AML-193 (cell line): ENCODE measurements at regions not wholly inside any gene's neighbourhood (a gene's known extent, or its start where the extent isn't known, plus 50 kb on each side); places are given as distances from the start of the nearest gene placed in this dataset.

Experiments used
- DNase-seq, 2 experiments: peaks; one replicate each; lab custom pipeline; 2025; lab: John Stamatoyannopoulos, UW

DNA sequence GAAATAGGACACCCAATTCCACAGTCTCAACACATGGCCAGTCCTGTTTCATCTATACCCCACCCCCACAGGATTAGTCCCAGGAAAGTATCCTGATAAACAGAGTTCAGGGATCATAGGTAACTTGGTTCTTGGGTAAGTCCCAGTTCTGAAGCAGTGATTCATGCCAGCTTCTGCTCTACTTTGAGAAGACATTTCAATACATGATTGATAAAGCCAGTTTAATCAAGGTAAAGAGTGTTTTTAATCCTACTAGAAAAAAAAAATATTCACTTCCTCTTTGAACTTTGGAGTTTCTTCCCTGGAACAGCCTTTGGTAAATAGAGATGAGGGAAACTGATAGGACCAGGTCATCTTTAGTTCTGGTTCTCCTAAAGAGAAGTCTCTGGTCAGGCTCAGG lies 142.4 kb downstream of the TLR5 start:
- no peak for DNase-seq

DNA sequence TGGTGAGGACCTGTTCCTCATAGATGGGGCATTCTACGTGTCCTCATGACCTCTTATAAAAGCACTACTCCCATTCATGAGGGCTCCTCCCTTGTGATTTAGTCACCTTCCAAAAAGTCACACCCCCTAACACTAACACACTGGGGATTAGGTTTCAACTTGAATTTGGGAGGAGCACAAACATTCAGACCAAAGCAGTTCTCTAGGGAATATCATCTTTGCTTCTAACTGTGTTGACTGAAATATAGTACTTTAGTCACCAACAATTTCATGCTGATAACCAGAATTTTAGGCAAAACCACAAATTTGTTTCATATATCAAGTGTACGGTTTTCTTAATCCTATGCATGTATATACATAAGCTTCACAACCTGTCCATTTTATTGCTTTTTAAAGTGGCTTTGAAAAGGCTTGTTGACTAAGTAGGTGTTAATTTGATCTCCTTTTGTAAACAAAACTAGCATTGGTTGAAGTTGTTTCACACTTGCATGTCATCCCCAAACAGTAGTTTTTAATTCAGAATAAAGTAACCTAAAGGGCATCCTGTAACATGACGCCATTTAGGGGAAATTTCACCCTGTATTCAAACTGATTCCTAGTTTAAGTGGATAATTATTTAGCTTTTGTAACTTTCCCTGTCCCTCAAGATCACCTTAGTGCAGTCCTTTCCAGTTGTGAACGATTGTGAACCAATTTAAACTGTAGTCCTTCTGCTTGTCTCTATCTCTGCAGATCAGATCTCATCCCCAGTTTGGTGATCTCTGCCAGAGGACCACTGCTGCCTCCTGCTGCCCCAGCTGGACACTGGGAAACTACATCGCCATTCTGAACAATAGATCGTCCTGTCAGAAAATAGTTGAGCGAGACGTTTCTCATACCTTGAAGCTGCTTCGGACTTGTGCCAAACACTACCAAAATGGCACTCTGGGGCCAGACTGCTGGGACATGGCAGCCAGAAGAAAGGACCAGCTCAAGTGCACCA lies 141.1 kb downstream of the TLR5 start:
- no peak for DNase-seq

DNA sequence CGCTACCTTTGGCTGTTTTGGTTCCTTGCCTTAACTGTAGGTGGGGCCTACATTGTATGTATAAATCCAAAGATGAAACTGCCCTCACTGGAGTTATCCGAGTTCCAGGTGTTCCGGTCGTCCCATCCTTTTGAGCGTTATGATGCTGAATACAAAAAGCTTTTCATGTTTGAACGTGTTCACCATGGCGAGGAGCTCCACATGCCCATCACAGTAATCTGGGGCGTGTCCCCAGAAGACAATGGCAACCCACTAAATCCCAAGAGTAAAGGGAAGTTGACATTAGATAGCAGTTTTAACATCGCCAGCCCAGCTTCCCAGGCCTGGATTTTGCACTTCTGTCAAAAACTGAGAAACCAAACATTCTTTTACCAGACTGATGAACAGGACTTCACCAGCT lies 139.5 kb downstream of the TLR5 start:
- no peak for DNase-seq

DNA sequence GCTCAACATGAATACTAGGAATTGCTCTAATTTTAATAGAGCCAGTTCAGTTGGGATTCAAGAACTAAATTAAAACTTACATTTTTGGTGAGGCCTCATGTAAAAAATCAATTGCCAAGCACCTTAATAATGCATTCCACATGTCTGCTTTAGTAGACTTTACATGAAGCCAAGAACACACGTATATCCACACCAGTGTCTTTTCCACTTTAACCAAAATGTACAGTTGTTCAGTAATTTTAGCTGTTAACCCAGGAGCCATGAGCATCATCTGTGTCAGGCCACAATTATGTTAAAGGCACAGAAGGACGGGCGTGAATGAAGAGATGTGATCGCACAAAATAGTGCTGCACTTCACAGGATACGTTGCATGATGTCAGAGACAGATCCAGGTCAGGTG lies 136.7 kb downstream of the TLR5 start:
- DNase-seq = no peak

DNA sequence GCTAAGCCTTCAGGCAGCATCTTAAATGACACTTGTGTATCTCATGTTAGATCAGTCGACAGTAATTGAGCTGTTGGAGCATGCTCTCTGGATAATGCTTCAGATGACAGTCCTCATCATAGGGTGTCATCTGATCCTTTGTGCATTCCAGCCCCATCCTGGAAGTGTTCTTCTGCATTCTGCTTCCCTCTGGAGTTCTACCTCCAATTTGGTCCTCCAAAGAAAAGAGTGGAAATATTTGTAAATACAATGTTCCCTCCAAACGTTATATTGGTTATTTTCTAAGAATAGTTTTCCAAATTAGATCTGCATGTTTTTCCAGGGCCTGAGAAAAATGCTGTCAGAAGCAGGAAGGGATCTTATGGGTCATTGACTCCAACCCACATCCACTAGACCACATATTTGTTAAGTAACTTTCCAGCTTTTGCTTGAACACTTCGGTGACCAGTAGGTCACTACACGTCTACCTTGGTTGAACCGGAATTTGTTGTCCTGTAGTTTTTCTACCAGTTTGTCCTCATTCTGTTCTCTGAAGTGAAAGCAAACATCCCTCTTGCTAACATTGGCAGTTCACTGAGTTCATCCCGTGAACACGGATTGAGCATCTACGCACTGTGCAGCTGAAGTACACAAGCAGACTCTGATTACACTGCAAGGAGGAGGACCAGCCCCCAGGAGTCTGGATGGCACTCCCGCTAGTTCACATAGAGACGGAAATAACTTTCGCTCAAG lies 136.0 kb downstream of the TLR5 start:
- no peak for DNase-seq

DNA sequence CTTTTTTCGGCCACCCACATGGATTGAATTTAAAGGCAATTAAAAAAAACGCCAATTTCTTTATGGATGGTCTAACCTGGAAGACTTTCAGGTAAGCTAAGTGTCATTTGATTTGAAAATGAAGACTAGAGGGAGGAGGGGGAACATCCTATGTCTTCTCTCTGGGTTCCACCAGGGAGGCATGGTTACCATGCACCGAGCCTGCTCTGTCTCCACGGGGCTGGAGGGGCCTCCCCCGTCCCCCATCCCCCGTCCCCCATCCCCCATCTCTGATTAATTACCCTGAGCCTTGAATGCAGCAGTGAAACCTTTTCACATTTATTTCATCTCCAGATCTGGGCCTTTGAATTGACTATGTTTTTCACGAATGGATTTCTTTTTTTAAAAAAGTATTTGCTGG lies 135.1 kb downstream of the TLR5 start:
- DNase-seq = no peak

DNA sequence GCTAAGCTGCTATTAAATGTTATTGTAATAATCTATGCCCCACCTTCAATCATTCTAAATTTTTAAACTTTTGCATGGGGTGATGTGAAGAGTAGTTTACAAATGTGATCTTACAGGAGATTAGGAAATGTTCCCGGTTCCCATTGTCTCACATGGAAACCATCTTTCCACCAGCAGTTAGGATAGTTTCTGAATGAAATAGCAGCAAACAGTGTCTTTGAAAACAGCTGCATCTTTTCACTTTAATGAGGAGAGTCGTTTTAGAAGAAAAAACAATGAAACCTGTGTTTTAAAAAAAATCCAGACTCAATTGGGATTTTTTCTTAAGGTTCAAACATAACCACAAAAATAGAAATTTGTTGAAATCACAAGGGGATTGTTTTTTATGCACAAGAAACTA lies 134.2 kb downstream of the TLR5 start:
- DNase-seq = no peak

DNA sequence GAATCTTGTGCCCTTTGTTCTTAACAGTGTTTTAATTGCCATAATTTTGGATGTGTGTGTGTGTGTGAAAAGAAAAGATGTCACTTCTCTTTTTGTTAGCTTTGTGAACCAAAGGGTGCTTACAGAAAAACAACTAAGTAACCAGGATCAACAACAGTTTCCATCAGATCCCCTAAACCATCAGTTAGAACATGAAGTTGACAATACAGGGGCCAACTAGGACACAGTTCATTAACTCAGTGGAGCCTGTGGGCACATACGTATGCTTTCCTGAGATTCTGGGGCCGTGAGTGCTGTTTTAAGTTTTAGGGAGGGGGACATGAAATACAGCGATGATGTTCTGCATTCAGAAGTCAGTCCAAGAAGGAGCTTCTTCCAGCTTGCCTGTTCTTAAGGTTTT lies 133.6 kb downstream of the TLR5 start:
- DNase-seq = no peak

DNA sequence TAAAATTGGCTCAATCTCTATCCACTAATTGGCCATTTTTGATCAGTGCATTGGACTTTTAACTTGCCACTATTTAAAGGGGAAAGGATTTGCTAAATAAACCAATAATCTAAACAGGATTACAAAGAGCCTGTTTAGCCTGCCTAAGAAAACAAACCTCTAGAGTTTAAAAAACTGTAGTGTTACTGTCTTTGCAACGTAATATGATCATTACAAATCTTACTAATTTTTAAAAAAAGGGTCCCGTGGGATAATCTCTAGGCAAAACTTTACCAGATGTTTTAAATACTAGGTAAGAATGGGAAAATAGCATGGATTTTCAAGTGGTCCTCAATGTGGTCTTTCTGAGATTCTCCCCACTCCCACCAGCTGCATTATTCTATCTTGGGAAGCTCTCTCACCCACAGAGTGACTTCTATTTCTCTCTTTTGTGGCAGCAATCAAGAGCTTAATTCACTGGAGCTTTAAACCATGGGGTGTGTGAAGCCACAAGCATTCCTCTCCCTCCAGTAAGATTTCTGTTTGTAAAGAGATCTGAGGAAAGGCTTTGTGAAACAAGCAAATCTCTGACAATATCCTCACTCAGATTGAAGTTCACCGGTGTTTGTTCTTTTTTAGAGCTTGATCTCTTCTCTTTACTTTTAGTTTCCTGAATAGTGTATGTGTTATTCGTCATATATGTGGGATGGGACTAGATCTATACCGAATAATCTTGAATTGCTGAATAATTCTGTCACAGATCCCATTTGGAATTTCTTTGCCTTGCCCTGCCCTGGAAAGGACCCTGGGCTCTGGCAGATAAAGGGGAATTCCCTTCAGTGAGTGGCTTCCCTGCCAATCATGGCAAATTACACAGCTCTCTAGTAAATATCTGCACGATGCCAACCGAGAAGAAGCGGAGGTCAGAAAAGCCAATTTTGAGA lies 132.2 kb downstream of the TLR5 start:
- no peak for DNase-seq

DNA sequence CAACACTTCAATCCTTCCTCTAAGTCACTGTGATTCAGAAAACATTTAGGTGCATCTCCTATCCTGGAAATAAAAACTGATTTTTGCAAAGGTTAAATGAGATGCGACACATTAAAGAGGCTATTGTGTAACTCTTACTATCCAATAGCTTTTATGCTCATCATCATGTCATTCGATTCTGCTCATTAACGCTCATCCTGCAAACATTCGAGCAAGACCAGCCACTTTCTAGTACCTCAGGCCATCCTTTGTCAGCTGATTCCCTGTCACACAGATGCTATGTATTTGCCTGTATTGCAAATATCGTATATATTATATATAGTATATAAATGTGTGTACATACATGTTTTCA lies 131.6 kb downstream of the TLR5 start:
- DNase-seq = no peak

DNA sequence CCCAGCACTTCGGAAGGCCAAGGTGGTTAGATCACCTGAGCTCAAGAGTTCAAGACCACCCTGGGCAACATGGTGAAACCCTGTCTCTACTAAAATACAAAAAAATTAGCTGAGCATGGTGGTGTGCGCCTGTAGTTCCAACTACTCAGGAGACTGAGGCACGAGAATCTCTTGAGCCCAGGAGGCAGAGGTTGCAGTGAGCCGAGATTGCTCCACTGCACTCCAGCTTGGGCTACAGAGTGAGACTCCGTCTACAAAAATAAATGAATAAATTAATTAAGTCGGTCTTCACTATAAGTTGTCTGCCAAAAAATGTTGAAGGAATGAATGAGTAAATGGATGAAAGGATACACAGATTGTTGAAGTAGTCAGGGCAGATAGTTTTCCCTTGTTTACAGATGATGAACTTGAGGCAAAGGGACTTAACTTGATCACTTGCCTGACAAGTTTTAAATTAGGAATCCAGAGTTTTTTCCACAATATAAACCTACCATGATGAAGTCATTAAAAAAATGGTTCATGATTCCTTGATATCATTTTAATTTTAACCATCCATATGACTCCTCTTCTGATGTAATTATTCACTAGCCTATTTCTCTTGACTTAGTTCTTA lies 130.8 kb downstream of the TLR5 start:
- no peak for DNase-seq

DNA sequence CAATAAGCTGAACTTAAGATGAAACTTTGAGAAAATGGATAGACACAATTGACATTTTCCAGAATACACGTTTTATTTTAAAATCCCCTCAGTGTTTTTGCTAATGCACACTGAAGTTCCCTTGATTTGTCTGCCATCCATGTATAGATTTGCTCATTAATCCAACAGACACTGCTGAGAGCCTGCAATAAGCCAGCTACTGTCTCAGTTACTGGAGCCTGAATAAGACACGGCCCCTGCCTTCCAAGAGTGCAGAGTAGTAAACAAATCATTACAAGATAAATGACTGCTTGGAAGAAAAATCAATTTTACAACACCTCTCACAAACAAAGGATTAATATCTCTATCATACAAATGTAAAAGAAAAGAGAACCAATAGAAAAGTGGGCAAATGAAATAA lies 130.1 kb downstream of the TLR5 start:
- DNase-seq = no peak

DNA sequence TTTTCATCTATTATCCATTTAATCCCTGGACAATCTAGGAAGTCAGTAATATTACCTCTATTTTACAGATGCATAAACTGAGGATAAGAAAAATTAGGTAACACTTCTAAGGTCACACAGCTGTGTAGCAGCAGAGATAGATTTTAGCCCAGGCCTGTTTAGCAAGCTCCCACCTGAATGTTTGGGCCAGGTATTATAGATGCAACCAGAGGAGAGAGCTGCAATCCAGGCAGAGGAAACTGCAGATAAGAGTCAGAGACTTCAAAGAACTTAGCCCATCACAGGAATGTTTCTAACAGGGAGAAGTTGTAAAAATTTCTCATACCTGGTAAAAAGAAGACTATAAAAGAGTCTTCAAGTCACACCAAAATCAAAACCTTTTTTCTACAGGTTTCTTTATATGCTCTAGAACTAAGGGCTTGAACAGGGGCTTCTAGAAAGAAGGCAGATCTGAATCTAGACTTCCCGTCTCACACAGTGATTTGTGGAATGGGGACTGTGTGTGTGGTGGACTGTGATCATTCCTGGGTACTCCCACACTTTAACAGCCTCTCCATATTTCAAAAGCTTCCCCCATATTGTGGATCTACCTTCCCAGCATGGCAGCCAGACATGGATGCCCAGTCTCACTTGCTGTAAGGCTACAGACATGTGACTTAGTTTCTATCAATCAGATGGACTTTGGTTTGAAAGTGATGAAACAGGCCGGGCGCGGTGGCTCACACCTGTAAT lies 128.7 kb downstream of the TLR5 start:
- DNase-seq = no peak

DNA sequence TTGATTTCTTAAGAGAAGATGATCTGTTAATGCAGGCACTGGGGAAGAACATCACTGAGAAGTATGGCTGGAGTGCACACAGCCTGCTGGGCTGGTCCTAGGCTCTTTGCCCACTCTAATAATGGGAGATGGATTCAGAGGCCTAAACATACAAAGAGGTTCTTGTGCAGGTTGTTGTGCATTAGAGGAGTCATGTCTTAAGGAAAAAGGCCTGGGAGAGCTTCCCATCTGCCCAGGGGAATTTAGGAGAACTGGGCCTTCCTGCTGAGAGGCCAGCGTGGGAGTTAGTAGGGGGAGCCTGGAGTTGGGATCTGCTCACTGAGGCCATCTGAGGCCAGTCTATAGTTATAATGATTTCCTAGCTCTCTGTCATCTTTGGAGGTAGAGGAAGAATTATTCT lies 126.7 kb downstream of the TLR5 start:
- no peak for DNase-seq

DNA sequence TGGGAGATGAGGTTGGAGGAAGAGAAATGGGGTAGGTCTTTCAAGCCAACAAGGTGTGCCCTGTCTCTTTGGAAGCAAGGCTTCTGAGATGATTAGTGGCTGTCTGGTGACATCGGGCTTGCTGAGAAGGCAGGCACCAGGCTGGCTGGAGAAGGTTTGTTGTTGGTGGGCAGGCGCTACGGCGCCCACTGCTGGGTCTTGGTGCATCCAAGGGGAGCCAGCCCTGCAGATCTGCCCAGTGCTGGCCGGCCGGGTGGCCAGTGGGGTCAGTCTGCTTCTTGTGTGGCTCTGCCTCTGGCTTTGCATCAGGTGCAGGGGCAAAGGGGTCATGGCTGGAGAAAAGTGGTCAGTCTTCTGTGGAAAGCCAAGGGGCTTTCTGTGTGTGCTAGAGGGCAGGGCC lies 126.2 kb downstream of the TLR5 start:
- no peak for DNase-seq

DNA sequence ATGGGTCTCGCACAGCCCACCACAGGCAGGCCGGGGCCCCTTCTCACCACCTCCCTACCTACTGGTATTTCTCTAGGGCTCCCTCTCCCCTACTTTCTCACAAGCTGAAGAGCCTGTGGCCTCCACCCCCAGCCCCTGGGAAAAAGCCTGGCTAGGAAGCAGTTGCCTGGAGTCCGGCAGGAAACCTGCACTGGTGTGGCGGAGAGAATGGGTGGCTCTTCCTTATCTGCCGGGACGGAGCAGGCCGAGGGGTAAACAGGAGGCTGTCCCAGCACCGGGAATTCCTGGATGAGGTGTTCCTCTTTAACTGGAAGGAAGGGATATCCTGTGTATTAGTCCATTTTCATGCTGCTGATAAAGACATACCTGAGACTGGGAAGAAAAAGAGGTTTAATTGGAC lies 125.8 kb downstream of the TLR5 start:
- no peak for DNase-seq

DNA sequence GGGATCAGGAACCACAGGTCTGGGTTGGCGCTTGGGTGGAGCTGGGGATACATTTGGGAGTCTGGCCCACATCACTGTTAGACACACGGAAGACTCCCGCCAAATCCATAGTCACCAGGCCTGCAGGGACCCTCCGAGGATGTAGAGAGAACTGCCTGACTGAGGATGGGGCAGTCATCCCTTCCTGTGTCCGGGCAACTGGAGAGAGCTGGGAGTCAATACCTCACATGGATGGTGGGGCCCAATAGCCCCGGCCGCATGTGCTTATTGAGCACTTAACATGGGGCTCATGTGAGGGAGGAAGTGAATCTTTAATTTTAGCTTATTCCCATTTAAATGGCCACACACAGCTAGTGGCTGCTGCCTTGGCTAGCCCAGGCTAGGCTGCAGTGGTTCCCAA lies 124.5 kb downstream of the TLR5 start:
- no peak for DNase-seq

DNA sequence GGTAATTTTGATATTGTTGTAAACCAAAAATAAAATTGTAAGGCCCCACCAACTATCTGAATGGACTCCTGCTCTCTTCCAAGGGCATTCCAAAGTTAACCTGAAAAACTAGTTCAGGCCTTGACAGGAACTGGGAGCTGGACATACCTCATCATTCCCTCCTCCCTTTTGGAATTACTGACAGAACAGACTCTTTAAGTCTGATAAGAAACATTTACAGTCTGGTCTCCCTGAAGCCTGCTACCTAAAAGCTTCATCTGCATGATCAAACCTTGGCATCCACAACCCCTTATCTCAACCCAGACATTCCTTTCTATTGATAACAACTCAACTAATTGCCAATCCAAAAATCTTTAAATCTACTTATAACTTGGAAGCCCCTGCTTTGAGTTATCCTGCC lies 123.8 kb downstream of the TLR5 start:
- no peak for DNase-seq

DNA sequence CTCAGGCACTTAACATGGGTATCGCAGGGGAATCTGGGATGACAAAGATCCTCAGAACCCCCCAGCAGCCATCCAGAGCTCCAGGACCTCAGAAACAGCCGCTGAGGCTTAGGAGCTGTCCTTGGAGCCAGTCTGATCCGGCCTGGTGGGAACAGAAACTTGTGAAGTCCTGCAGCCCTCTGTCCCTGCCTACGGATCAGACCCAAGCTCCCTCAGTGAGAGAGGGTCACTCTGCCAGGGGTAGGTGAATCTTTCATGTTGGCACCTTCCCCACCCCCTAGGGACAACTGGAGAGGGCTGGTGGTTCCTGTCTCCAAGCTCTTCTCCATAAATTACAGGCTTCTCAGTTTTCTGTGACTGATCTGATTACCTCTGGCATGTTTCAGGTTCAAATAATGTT lies 122.3 kb downstream of the TLR5 start:
- DNase-seq = no peak

DNA sequence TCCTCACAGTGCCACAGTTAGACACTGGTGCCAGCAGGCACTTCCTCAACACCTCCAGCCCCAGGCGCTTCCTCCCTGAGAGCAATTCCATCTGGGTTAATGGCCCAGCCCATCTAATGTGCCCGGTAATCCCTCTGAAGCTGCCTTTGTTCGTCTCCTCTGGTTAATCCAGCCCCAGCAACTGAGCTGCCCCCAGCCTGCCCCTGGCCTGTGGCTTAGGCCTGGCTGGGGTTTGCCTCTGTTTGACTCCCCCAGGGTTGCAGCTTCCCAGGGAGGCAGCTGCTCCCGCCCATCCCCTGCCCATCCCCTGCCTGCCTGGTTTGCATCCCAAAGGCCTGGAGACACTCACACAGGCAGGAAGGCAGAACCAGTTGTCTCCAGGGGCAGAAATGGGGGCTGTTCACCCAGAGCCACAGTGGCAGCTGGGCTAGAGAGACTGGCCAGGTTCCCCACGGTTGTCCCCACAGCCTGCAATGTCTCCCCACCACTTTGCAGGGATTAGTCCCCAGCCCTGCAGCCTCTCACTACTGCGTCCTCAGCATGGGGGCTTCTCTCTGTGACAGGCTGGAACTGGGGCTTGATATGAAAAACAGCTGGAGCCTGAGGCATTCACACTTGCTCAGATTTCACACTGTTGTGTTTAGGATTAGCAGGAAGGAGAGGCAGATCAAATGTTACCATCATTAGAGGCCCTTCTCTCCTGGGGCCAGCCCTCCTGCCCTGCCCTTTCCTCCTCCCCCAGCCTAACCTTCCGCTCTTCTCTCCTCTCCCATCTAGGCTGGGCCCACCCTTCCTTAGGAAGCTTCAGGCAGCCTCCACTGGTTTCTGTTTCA lies 120.2 kb downstream of the TLR5 start:
- no peak for DNase-seq
